BLaER1 treated with 17β-estradiol and CSF1 and Interleukin-3, amounts not matched to agents 10 nM and 100 nM (cell line): ENCODE measurements at regions not wholly inside any gene's neighbourhood (a gene's known extent, or its start where the extent isn't known, plus 50 kb on each side); places are given as distances from the start of the nearest gene placed in this dataset.
"Not testable (repeated sequence)": the region's sequence is repeated elsewhere in the genome, so short reads cannot be mapped to it uniquely, and the experiment has no call there.

ENCODE experiments used
- H3K27ac ChIP-seq, 11 experiments: shearing (Covaris generic); formaldehyde crosslinking; 2 replicates each; pipeline ENCODE4 v1.8.1; 2022
- H3K27me3 ChIP-seq, 11 experiments: shearing (Covaris generic); formaldehyde crosslinking; 2 replicates each; pipeline ENCODE4 v1.8.1; 2022
- H3K36me3 ChIP-seq, 11 experiments: shearing (Covaris generic); formaldehyde crosslinking; 2 replicates each; pipeline ENCODE4 v1.8.1; 2022
- H3K4me1 ChIP-seq, 10 experiments: shearing (Covaris generic); formaldehyde crosslinking; 2 replicates each; pipeline ENCODE4 v1.8.1; 2022
- H3K4me2 ChIP-seq, 11 experiments: shearing (Covaris generic); formaldehyde crosslinking; 2 replicates each; pipeline ENCODE4 v1.8.1; 2022
- H3K4me3 ChIP-seq, 10 experiments: shearing (Covaris generic); formaldehyde crosslinking; 2 replicates each; pipeline ENCODE4 v1.8.1; 2022
- H3K9ac ChIP-seq, 11 experiments: shearing (Covaris generic); formaldehyde crosslinking; 2 replicates each; pipeline ENCODE4 v1.8.1; 2022
- H3K9me3 ChIP-seq, 11 experiments: shearing (Covaris generic); formaldehyde crosslinking; replicated peaks in 1 of 11; 2 replicates each; pipeline ENCODE4 v1.8.1; 2022
- H4K20me1 ChIP-seq, 11 experiments: shearing (Covaris generic); formaldehyde crosslinking; 2 replicates each; pipeline ENCODE4 v1.8.1; 2022
- Cebpa-rat ChIP-seq, 11 experiments: shearing (Covaris generic); IDR thresholded peaks; 2 replicates each; pipeline ENCODE4 v1.8.1; 2022

DNA sequence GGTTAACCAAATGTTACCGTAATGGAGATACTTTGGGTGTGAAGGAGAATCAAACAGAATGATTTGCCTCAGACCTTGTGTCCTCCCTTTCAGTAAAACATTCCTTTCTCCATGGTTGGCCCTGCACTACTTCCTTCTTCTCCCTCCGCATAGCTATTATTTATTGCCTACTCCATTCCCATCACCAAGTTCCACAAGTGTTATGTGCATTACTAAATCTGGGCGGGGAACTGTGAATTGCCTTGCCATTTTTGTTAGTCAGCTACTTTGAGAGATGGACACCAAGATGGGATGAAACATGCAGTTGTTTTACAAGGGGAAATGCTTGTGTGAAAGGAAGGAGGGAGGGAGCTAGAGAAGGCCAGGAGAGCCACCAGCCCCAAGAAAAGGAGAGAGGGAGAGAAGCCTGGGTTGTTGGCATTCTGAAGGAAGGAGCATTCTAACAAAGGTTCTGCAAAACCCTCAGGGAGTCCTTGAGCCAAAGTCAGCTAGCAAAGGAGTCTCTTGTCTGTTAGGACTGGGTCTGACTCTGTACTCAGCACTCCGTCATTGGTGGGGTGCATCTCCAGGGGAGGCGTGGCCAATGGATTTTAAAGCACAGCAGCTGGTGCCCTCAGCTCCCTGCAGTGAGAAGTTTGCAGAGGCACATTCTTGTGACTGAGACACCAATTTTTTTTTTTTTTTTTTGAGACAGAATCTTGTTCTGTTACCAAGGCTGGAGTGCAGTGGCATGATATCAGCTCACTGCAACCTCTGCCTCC is 83.6 kb upstream of the CHD6 start:
- peaks cover 0 to 9% (median 0%) of the 10 kb centered on the region in 10 experiments; a peak in 6 of 20 replicates for H3K4me1 ChIP-seq
- no peaks in the 10 kb centered on the region for H3K36me3 ChIP-seq
- H4K20me1 ChIP-seq: no peaks in the 10 kb centered on the region
- H3K27me3 ChIP-seq: no peaks in the 10 kb centered on the region
- no peak overlapping the region for H3K9ac ChIP-seq
- H3K9me3 ChIP-seq: no peaks in the 10 kb centered on the region
- no peak for TF ChIP-seq Cebpa-rat (IDR thresholded peaks at IDR 0.05)
- no peak overlapping the region for H3K4me2 ChIP-seq
- H3K27ac ChIP-seq: no peak overlapping the region
- H3K4me3 ChIP-seq: no peak overlapping the region

DNA sequence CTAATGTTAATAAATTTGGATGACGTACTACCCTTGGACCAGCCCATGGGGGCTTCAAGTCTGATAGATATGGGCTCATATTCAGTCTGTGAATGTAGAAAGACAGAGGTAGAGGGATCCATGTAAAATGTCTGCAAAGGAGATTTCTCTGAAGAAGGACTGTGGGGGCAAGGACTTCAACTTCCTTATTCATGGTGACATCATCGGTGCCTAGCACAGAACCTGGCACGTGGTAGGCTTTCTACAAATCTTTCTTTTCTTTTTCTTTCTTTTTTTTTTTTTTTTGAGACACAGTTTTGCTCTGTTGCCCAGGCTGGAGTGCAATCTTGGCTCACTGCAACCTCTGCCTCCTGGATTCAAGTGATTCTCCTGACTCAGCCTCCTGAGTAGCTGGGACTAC is 81.5 kb upstream of the CHD6 start:
- not testable (repeated sequence) for H3K4me2 ChIP-seq, H3K9ac ChIP-seq, H3K9me3 ChIP-seq, H4K20me1 ChIP-seq, H3K27ac ChIP-seq, H3K4me3 ChIP-seq, H3K36me3 ChIP-seq, H3K27me3 ChIP-seq
- peaks cover 0 to 22% (median 0%) of the 10 kb centered on the region in 10 experiments; a peak in 6 of 20 replicates for H3K4me1 ChIP-seq

DNA sequence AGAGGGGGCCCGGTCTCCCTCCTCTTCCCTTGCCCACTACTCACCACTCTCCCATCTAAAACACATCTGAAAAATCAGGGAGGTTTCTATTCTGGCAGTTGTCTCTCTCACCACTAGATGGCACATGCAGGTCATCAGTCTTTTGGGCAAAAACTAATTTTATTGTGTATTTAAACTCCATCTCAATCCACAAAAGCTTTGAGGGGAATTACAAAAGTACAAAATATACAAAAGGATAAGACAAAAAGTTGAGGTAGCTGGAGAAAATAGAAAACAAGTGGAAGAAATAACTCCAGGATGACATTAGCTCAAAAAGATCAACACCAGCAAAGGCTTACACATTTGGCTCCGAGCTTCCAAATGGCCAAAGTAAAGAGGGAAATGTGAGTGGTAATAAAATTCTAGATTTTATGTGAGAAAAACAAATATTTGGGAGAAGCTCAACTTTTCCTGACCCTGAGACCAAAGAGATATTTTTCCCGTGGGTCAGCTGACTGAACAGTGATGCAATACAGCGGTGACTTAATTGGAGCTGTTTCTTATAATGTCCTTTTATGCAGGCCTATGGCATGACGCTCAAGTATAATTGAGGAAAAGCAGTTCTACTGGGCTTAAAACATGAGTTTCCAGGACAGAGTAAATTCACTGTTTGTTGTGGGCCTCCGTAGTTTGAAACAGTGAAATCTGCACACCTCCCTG is 79.8 kb upstream of the CHD6 start:
- Histone ChIP-seq H3K27ac (no peak overlapping the region), H3K9ac (no peak overlapping the region), H4K20me1 (no peaks in the 10 kb centered on the region), H3K4me2 (no peak overlapping the region), H3K9me3 (no peaks in the 10 kb centered on the region), H3K27me3 (no peaks in the 10 kb centered on the region), H3K4me1 (peaks cover 5 to 28% (median 10%) of the 10 kb centered on the region in 10 experiments; a peak in 17 of 20 replicates), H3K4me3 (no peak overlapping the region), H3K36me3 (no peaks in the 10 kb centered on the region)
- peak in 1 of 11 experiments; percentile 20; a peak in 1 of 22 replicates for TF ChIP-seq Cebpa-rat (IDR thresholded peaks at IDR 0.05)

DNA sequence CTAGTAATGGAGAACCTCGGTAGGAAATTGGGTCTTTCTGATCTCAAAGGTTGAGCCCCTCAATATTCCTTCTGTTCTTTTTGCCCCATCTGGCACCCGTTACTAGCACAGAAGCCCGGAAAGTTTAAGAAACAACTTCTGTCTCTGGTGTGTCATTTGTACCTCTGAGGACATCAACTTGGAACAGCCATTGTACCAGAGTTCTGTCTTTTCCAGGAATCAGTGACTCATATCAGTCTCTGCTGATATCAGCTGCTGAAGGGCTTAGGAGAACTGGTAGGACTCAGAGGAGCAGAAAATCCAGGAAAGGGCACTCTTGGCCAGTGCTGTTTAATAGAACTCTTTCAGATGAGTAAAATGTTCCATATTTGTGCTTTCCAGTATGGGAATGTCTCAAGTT is 78.3 kb upstream of the CHD6 start:
- no peaks in the 10 kb centered on the region for H3K36me3 ChIP-seq
- no peaks in the 10 kb centered on the region for H3K27me3 ChIP-seq
- H3K4me3 ChIP-seq: no peak overlapping the region
- no peak for TF ChIP-seq Cebpa-rat (IDR thresholded peaks at IDR 0.05)
- no peak overlapping the region for H3K9ac ChIP-seq
- H4K20me1 ChIP-seq: no peaks in the 10 kb centered on the region
- H3K4me1 ChIP-seq: peaks cover 13 to 32% (median 16%) of the 10 kb centered on the region in 10 experiments
- H3K27ac ChIP-seq: peak overlapping the region in 2 of 11 experiments; percentile 3 to 26; a peak in 2 of 22 replicates
- no peaks in the 10 kb centered on the region for H3K9me3 ChIP-seq
- H3K4me2 ChIP-seq: peak overlapping the region in 3 of 11 experiments; percentile 35 to 63 (median 53); a peak in 6 of 22 replicates

DNA sequence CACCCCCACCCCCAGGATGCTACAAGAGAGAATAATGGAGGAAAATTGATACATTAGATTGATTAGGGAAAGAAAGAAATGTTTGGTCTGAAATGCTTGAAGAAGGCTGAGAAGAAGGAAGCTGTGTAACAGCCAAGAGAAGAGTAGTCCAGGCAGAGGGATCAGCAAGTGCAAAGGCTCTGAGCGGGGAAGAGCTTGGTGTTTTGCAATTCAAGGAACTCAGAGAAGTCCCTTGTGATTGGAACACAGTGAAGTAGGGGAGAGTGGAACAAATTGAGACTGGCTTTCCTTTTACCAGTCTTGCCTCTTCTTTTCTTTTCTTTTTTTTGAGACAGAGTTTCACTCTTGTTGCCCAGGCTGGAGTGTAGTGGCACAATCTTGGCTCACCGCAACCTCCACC is 76.6 kb upstream of the CHD6 start:
- H3K36me3 ChIP-seq: no peaks in the 10 kb centered on the region
- no peaks in the 10 kb centered on the region for H4K20me1 ChIP-seq
- H3K9ac ChIP-seq: no peak overlapping the region
- no peak for TF ChIP-seq Cebpa-rat (IDR thresholded peaks at IDR 0.05)
- peaks cover 13 to 32% (median 16%) of the 10 kb centered on the region in 10 experiments for H3K4me1 ChIP-seq
- H3K27ac ChIP-seq: no peak overlapping the region
- H3K27me3 ChIP-seq: no peaks in the 10 kb centered on the region
- no peaks in the 10 kb centered on the region for H3K9me3 ChIP-seq
- no peak overlapping the region for H3K4me3 ChIP-seq
- H3K4me2 ChIP-seq: 0 out of 22 replicates have a peak overlapping the region, but pooled peaks of 1 of the 11 experiments have one; percentile 95

DNA sequence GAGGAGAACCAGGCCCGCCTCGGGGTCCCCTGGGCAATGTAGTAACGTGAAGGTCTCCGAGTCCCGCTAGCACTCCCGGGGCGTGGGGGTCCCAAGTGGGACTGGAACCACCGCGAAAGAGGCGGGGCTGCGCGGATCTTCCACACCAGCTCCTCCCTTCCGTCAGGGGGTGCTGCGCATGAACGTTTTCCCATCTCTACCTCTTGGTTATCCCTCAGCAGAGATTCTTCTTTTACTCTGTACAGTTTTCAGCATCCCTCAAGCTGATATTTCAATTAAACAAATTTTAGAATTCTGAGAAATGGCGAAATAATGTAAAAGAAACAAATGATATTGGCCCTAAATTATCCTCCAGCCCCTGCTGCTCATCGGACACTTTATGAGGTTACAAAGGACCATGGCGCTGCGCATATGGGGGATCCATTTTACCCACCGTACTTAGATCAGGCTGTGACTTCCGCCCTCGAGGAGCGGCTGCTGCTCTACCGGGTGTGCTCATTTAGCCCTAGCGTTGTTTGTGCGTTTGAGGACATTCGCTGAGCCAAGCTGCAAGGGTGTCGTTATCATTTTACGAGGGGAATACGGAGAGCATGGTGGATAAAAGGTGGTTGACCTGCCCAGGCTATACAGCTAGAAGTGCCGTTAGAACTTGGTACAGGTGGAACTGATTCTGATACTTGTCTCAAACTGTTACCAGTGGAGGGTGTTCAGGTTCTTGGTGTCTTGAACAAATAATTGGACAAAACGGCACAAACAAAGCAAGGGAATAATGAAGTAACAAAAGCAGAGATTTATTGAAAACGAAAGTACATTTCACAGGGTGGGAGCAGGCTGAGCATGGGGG is 75.2 kb upstream of the CHD6 start:
- peak overlapping the region; percentile 80 to 95 (median 89) for H3K27ac ChIP-seq
- peak overlapping the region; percentile 80 to 93 (median 89) for H3K9ac ChIP-seq
- H4K20me1 ChIP-seq: no peaks in the 10 kb centered on the region
- TF ChIP-seq Cebpa-rat (IDR thresholded peaks at IDR 0.05): no peak
- no peaks in the 10 kb centered on the region for H3K9me3 ChIP-seq
- peak overlapping the region; percentile 69 to 95 (median 88) for H3K4me2 ChIP-seq
- H3K27me3 ChIP-seq: no peaks in the 10 kb centered on the region
- no peaks in the 10 kb centered on the region for H3K36me3 ChIP-seq
- H3K4me3 ChIP-seq: peak overlapping the region; percentile 65 to 80 (median 74)
- H3K4me1 ChIP-seq: peaks cover 13 to 32% (median 16%) of the 10 kb centered on the region in 10 experiments

DNA sequence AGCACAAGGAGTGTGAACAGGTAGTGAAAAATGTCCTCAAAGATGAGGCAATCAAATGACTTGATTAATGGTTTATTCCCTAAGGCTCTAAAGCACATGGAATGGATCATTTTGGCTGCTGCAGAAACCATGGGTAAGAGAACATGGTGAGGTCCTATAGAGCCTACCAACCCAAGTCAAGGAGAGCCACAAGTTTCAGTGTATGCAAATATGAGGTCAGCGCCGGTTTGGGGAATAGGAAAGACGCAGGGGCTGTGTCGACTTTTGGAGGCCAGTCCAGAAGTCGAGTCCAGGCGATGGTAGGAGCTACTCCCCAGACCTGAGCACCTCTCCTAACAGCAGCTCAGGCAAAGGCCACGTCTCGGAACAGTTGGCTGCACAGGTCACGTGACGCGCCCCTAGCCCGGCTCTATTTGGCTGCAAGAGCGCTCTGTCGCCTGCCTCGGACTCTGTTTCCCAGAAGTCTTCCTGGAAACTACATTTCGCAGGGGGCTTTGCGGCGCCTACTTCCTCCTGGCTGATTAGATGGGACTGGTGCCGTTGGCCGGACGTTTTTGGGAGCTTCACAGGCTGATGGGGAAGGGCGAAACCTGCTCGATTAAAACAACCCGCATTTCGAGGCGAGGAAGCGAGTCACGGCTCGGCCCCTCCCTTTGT is 74.4 kb upstream of the CHD6 start:
- Histone ChIP-seq H3K9me3 (no peaks in the 10 kb centered on the region), H3K4me3 (peak overlapping the region; percentile 65 to 80 (median 74)), H4K20me1 (no peaks in the 10 kb centered on the region), H3K4me1 (peaks cover 13 to 38% (median 20%) of the 10 kb centered on the region in 10 experiments), H3K27me3 (no peaks in the 10 kb centered on the region), H3K36me3 (no peaks in the 10 kb centered on the region), H3K4me2 (peak overlapping the region; percentile 69 to 92 (median 86)), H3K9ac (peak overlapping the region; percentile 80 to 93 (median 89)), H3K27ac (peak overlapping the region; percentile 80 to 95 (median 89))
- TF ChIP-seq Cebpa-rat (IDR thresholded peaks at IDR 0.05): no peak

DNA sequence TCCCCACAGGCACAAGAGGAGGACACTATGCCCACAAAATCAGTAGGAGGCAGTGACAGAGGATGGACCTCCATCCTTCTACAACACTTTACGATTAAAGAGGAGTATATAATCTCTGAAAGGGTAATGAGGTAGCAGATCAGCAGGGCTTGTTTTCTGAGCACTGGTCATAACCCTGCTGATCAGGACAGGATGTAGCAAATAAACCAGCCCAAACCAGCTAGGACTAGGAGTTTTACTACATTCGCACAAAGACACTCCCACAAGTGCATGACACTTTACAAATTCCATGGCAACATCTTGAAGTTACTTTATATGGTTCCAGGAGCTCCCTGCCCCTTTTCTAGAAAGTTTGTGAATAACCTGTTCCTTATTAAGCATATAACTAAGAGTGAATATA is 73.3 kb upstream of the CHD6 start:
- Histone ChIP-seq H3K9ac (no peak overlapping the region), H3K9me3 (peaks cover 0 to 4% (median 0%) of the 10 kb centered on the region in 11 experiments; a peak in 1 of 22 replicates), H3K27ac (no peak overlapping the region), H3K36me3 (no peaks in the 10 kb centered on the region), H4K20me1 (no peaks in the 10 kb centered on the region), H3K4me3 (no peak overlapping the region), H3K27me3 (no peaks in the 10 kb centered on the region), H3K4me2 (no peak overlapping the region), H3K4me1 (peaks cover 13 to 31% (median 24%) of the 10 kb centered on the region in 10 experiments)
- no peak for TF ChIP-seq Cebpa-rat (IDR thresholded peaks at IDR 0.05)
